HG03095 (cell line): ENCODE measurements at regions not wholly inside any gene's neighbourhood (a gene's known extent, or its start where the extent isn't known, plus 50 kb on each side); places are given as distances from the start of the nearest gene placed in this dataset.

Experiments used
- ATAC-seq: cut with Tn5 transposase; IDR thresholded peaks from one replicate; pipeline ENCODE4 v1.9.1; 2021; ENCODE audit warnings: moderate library complexity; ENCODE audit not compliant: unreplicated experiment

DNA sequence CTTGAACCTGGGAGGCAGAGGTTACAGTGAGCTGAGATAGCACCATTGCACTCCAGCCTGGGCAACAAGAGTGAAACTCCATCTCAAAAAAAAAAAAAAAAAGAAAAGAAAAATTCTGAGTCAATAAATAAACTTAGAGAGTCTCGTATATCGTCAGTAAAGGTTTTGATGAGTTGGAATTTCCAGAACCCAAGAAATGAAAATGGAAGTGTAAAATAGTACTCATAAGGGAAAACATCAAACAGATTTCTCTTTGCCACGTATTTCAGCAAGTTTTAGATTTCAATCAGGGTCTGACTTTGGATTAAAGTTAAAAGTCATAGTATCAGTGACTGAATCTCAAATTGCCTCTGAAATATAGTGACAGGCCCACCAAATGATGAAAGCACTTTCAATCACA is 71.4 kb upstream of the SPOPL start:
- no peak for ATAC-seq

DNA sequence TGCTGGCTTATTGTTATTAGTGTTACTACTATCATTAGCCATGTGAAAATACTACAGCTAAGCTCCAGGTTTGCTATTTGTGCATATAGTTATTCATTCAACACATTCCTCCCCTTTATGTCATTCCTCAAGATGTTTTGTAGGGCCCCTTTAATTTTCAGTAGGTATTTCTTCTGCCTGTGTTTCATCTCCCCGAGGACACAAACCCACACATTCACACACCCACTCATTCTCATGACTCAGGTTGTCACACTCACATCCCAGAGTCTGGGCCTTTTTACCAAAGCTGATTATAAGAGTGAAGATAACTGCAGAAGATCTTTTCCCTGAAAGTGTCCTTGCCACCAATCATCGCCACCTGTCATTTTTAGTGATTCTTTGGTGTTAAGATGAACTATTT is 68.6 kb upstream of the SPOPL start:
- ATAC-seq, result no peak

GRCh38 chr2:138433995-138434951 is 67.3 kb upstream of the SPOPL start:
- no peak for ATAC-seq

GRCh38 chr2:138435701-138436100 is 65.9 kb upstream of the SPOPL start:
- no peak for ATAC-seq

- no peak for ATAC-seq
Observed at GRCh38 chr2:138439733-138440132, 61.8 kb upstream of the SPOPL start.

DNA sequence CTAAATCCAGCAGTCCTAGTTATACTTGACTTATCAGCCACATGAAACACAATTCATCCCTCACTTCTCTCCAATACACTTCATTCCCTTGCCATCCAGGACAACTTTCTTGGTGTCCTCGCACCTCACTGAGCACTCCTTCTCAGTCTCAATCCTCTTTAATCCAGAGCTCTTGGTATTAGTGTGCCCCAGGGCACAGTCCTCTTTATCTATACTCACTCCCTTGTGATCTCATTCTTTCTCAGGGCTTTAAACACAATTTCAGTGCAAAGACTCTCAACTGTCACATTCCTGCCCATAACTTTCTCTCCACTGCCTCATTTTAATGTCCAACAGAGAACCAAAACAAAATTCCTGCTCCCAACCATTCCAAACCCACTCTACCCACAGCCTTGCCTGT is 60.8 kb upstream of the SPOPL start:
- no peak for ATAC-seq

DNA sequence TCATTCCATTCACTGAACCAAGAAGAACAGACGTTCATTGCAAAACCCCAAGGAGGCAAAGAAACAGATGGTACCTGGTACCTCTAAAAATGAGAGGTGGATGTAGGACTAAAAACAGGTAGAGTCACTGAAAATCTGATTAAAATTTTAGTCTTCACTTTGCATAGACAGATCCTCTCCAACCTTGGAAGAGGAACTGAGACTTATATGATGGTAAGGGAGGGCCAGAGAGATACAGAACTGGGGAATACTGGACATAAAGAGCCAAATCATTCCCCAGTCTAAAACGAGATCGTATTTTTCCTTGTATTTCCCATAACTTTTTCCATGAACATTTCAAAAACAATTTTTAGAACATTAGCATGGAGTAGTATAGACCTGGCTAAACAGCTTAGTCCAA is 59.7 kb upstream of the SPOPL start:
- ATAC-seq, result no peak

DNA sequence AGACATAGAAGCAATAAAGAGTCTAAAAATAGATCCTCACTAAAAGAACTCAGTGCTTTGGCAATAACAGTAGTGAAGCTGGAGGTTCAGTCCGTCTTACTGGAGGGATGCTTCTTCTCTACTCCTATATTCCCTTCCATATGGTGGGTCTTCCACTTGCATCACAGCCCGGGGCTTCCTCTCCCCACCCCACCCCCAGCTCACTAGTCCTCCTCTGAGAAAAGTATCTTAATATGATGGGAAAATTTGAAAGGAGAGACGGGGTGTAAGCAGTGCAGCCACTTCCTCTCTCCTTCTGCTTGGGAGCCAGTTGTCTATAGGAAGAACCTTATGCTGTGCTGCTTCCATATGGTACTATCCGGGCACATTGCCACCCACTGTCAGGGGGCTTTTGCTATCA is 57.2 kb upstream of the SPOPL start:
- ATAC-seq, result no peak

- ATAC-seq, result no peak
Observed at GRCh38 chr2:138445227-138445626, 56.3 kb upstream of the SPOPL start.

- no peak for ATAC-seq
Observed at GRCh38 chr2:138446043-138446442, 55.5 kb upstream of the SPOPL start.

DNA sequence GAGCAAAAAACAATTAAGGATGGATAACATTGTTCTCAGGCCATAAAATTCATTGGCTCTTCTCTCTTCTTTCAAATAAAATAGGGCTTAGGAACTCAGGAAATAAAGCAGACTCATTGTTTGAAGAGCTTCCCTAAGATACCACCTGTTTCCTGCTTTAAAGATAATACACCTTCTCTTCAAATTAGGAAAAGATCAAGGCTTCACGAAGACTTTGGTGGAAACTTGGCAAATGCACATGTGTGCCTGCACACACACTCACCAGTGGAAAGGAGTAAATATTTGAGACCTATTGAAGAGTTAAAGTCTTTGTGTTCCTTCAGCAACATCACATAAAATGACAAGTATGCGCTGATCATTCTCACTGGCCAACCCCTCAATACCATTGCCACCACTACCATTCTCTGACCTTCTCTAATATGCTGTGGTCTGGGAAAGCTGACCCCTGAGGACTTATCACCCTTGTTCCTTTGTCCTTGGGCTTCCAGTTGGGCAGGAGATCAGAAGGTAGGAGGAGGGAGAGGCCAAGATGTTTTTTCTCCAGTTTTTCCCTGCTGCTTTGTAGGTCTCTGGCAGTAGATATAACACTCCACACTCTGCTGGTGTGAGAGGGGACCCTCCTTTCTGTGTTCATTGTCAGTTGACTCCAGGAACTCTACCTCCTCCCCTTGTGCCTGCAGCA is 53.5 kb upstream of the SPOPL start:
- ATAC-seq, result no peak
